Stimulated activated effector memory CD8-positive, alpha-beta T cell treated with anti-CD3 and anti-CD28 coated beads, Interleukin-12 subunit alpha, Interleukin-12 subunit beta, amount 100 ng/mL, for 72 hours (primary cell): ENCODE measurements at regions not wholly inside any gene's neighbourhood (a gene's known extent, or its start where the extent isn't known, plus 50 kb on each side); places are given as distances from the start of the nearest gene placed in this dataset.
"Not testable (repeated sequence)": the region's sequence is repeated elsewhere in the genome, so short reads cannot be mapped to it uniquely, and the experiment has no call there.

Experiments
- ATAC-seq: fragments of 150-1000 bp; cut with Tn5 transposase; 2 replicates; pipeline ENCODE4 v1.10.0; 2021
- DNase-seq, 2 donors: peaks; one replicate each; pipeline ENCODE4 v3.0.0; 2021 to 2022; ENCODE audit warnings: low spot score in 2 of 2
- H3K27ac Mint-ChIP-seq: one replicate; pipeline ENCODE4 v1.8.0; 2022; ENCODE audit warnings: mild to moderate bottlenecking, mixed read lengths
- H3K36me3 Mint-ChIP-seq: one replicate; pipeline ENCODE4 v1.8.0; 2022; ENCODE audit warnings: mild to moderate bottlenecking, mixed read lengths
- H3K4me1 Mint-ChIP-seq: one replicate; pipeline ENCODE4 v1.8.0; 2022; ENCODE audit warnings: mixed read lengths
- H3K4me3 Mint-ChIP-seq: one replicate; pipeline ENCODE4 v1.8.0; 2022; ENCODE audit warnings: mild to moderate bottlenecking, mixed read lengths
- H3K9me3 Mint-ChIP-seq: one replicate; pipeline ENCODE4 v1.8.0; 2022; ENCODE audit warnings: mixed read lengths

- DNase-seq (no peak), ATAC-seq (no peak)
- peaks cover 17% of the 10 kb centered on the region for H3K9me3 Mint-ChIP-seq
- no peaks in the 10 kb centered on the region for H3K4me1 Mint-ChIP-seq
- no peak overlapping the region for H3K27ac Mint-ChIP-seq
- H3K36me3 Mint-ChIP-seq, result no peaks in the 10 kb centered on the region
- no peak overlapping the region for H3K4me3 Mint-ChIP-seq
Observed at GRCh38 chr2:147273106-147273505, 571.7 kb upstream of the ACVR2A start.

GRCh38 chr2:147269581-147269980, 575.2 kb upstream of the ACVR2A start:
- DNase-seq, H3K4me1 Mint-ChIP-seq, ATAC-seq, H3K4me3 Mint-ChIP-seq, H3K27ac Mint-ChIP-seq, H3K36me3 Mint-ChIP-seq: not testable (repeated sequence)
- H3K9me3 Mint-ChIP-seq, result peaks cover 19% of the 10 kb centered on the region

- DNase-seq, result no peak
- H3K4me3 Mint-ChIP-seq, result no peak overlapping the region
- H3K4me1 Mint-ChIP-seq, result no peaks in the 10 kb centered on the region
- no peaks in the 10 kb centered on the region for H3K9me3 Mint-ChIP-seq
- ATAC-seq, result no peak
- no peaks in the 10 kb centered on the region for H3K36me3 Mint-ChIP-seq
- H3K27ac Mint-ChIP-seq, result no peak overlapping the region
Observed at GRCh38 chr2:147260241-147260640, 584.6 kb upstream of the ACVR2A start.

- no peak overlapping the region for H3K27ac Mint-ChIP-seq
- DNase-seq, result no peak
- no peaks in the 10 kb centered on the region for H3K36me3 Mint-ChIP-seq
- H3K4me3 Mint-ChIP-seq, result no peak overlapping the region
- no peaks in the 10 kb centered on the region for H3K4me1 Mint-ChIP-seq
- H3K9me3 Mint-ChIP-seq, result peaks cover 6% of the 10 kb centered on the region
- ATAC-seq, result no peak
Observed at GRCh38 chr2:147255812-147256211, 589.0 kb upstream of the ACVR2A start.

GRCh38 chr2:147250652-147251356, 594.0 kb upstream of the ACVR2A start:
- H3K27ac Mint-ChIP-seq, result no peak overlapping the region

GRCh38 chr2:147247749-147248148, 597.1 kb upstream of the ACVR2A start:
- H3K27ac Mint-ChIP-seq, result no peak overlapping the region
- H3K36me3 Mint-ChIP-seq, result no peaks in the 10 kb centered on the region
- H3K9me3 Mint-ChIP-seq, result peaks cover under 1% of the 10 kb centered on the region
- no peak overlapping the region for H3K4me3 Mint-ChIP-seq
- H3K4me1 Mint-ChIP-seq, result no peaks in the 10 kb centered on the region
- ATAC-seq (no peak), DNase-seq (no peak)

More at GRCh38 chr2:147250652-147251356, 594.0 kb upstream of the ACVR2A start:
- Mint-ChIP-seq H3K4me1 (no peaks in the 10 kb centered on the region), H3K9me3 (peaks cover 6% of the 10 kb centered on the region), H3K36me3 (no peaks in the 10 kb centered on the region), H3K4me3 (no peak overlapping the region)
- ATAC-seq (no peak), DNase-seq (no peak)

- Mint-ChIP-seq H3K4me1 (no peaks in the 10 kb centered on the region), H3K36me3 (no peaks in the 10 kb centered on the region), H3K4me3 (no peak overlapping the region), H3K9me3 (peaks cover 3% of the 10 kb centered on the region), H3K27ac (no peak overlapping the region)
- ATAC-seq, result no peak
- DNase-seq, result no peak
Observed at GRCh38 chr2:147242445-147242844, 602.4 kb upstream of the ACVR2A start.

- Mint-ChIP-seq H3K9me3 (peaks cover 3% of the 10 kb centered on the region), H3K4me3 (no peak overlapping the region), H3K27ac (no peak overlapping the region), H3K4me1 (no peaks in the 10 kb centered on the region), H3K36me3 (no peaks in the 10 kb centered on the region)
- no peak for DNase-seq
- no peak for ATAC-seq
Observed at GRCh38 chr2:147236601-147237000, 608.2 kb upstream of the ACVR2A start.

- H3K27ac Mint-ChIP-seq, result no peak overlapping the region
- peak; percentile 68 for ATAC-seq
- H3K36me3 Mint-ChIP-seq, result no peaks in the 10 kb centered on the region
- no peak overlapping the region for H3K4me3 Mint-ChIP-seq
- no peak for DNase-seq
- peaks cover 4% of the 10 kb centered on the region for H3K9me3 Mint-ChIP-seq
- H3K4me1 Mint-ChIP-seq, result no peaks in the 10 kb centered on the region
Observed at GRCh38 chr2:147232225-147232669, 612.6 kb upstream of the ACVR2A start.

GRCh38 chr2:147231607-147232006, 613.2 kb upstream of the ACVR2A start:
- no peak overlapping the region for H3K27ac Mint-ChIP-seq

GRCh38 chr2:147231081-147231480, 613.7 kb upstream of the ACVR2A start:
- Mint-ChIP-seq H3K36me3 (no peaks in the 10 kb centered on the region), H3K9me3 (peaks cover 4% of the 10 kb centered on the region), H3K4me1 (no peaks in the 10 kb centered on the region), H3K27ac (no peak overlapping the region), H3K4me3 (no peak overlapping the region)
- DNase-seq (no peak), ATAC-seq (peak; percentile 75)

More at GRCh38 chr2:147231607-147232006, 613.2 kb upstream of the ACVR2A start:
- Mint-ChIP-seq H3K9me3 (peaks cover 4% of the 10 kb centered on the region), H3K36me3 (no peaks in the 10 kb centered on the region), H3K4me3 (no peak overlapping the region), H3K4me1 (no peaks in the 10 kb centered on the region)
- ATAC-seq (peak; percentile 83), DNase-seq (no peak)

- ATAC-seq, result no peak
- no peak overlapping the region for H3K27ac Mint-ChIP-seq
- no peak overlapping the region for H3K4me3 Mint-ChIP-seq
- no peaks in the 10 kb centered on the region for H3K4me1 Mint-ChIP-seq
- H3K9me3 Mint-ChIP-seq, result peaks cover 4% of the 10 kb centered on the region
- H3K36me3 Mint-ChIP-seq, result no peaks in the 10 kb centered on the region
- no peak for DNase-seq
Observed at GRCh38 chr2:147227313-147227712, 617.5 kb upstream of the ACVR2A start.

GRCh38 chr2:147224070-147224469, 620.8 kb upstream of the ACVR2A start:
- DNase-seq (no peak), ATAC-seq (no peak)
- Mint-ChIP-seq H3K4me1 (no peaks in the 10 kb centered on the region), H3K36me3 (no peaks in the 10 kb centered on the region), H3K4me3 (no peak overlapping the region), H3K9me3 (peaks cover 6% of the 10 kb centered on the region), H3K27ac (no peak overlapping the region)

GRCh38 chr2:147223553-147224060, 621.2 kb upstream of the ACVR2A start:
- Mint-ChIP-seq H3K36me3 (no peaks in the 10 kb centered on the region), H3K4me3 (no peak overlapping the region), H3K9me3 (peaks cover 6% of the 10 kb centered on the region), H3K27ac (no peak overlapping the region), H3K4me1 (no peaks in the 10 kb centered on the region)
- no peak for ATAC-seq
- DNase-seq, result no peak

GRCh38 chr2:147223119-147223518, 621.7 kb upstream of the ACVR2A start:
- ATAC-seq, result peak; percentile 75
- Mint-ChIP-seq H3K27ac (no peak overlapping the region), H3K4me3 (no peak overlapping the region)

GRCh38 chr2:147222506-147222905, 622.3 kb upstream of the ACVR2A start:
- no peak overlapping the region for H3K4me3 Mint-ChIP-seq
- no peak overlapping the region for H3K27ac Mint-ChIP-seq
- DNase-seq (no peak), ATAC-seq (no peak)
- no peaks in the 10 kb centered on the region for H3K4me1 Mint-ChIP-seq
- H3K36me3 Mint-ChIP-seq, result no peaks in the 10 kb centered on the region
- peaks cover 2% of the 10 kb centered on the region for H3K9me3 Mint-ChIP-seq

More at GRCh38 chr2:147223119-147223518, 621.7 kb upstream of the ACVR2A start:
- H3K4me1 Mint-ChIP-seq, result no peaks in the 10 kb centered on the region
- peaks cover 2% of the 10 kb centered on the region for H3K9me3 Mint-ChIP-seq
- no peak for DNase-seq
- no peaks in the 10 kb centered on the region for H3K36me3 Mint-ChIP-seq
